Endometrium (tissue), 2 donors: ENCODE measurements at regions not wholly inside any gene's neighbourhood (a gene's known extent, or its start where the extent isn't known, plus 50 kb on each side); places are given as distances from the start of the nearest gene placed in this dataset.
"Not testable (repeated sequence)": the region's sequence is repeated elsewhere in the genome, so short reads cannot be mapped to it uniquely, and the experiment has no call there.

Experiments used
- FAIRE-seq: peaks from 2 replicates; lab custom pipeline; 2012; peaks lifted over from hg19 to GRCh38; lab: Jason Lieb, UNC
- donor health status: control.
- donor health status: control.

DNA sequence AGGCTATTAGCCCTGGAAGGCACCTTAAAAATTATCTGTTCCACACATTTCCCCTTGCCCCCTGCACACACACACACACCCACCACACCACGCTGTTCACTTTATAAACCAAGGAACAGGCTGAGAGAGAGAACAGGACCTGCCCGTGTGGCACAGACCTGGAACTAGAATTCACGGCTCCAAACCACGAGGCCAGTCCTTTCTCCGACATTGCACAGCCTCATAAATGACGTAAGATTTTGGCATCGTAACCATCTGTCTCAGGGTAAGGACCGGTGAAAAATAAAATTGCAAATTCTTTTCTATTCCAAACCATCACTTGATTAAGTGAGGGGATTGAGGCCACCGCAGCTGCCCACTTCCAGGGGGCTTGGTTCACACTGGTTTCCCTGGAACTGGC, 330.3 kb downstream of the BCOR start:
- no peak for FAIRE-seq

DNA sequence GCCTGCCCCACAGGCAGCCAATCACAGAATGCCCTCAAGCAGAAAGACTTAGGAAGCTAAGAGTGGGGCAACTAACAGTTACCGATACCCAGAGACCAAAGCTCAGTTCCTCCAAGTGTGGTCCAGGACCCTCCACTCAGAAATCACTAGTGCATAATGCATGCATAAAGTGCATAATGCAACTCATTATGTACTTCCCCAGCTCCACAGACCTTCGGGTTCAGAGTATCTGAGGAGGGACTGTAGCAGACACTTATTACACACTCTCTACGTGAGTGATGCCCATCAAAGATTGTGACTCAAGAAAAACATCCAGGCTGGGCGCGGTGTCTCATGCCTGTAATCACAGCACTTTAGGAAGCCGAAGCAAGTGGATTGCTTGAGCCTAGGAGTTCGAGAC, 328.0 kb downstream of the BCOR start:
- FAIRE-seq = no peak

DNA sequence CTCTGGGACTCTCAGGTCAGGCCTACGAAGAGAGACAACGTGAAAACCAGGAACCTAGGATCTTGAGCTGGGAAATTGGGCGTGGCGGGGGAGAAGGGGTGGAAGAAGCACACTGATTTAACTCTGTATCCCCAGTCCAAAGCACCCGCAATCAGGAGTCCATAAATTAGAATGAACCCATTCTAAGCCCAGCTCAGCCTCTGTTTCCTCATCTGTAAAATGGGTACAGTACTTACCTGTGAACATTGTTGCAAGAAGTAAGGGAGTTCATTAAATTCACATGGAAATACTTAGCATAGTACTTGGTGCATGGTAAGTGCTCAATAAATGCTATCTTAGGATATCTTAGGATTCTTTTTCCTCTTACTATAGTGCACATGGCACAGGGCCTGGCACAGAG, 326.7 kb downstream of the BCOR start:
- no peak for FAIRE-seq

DNA sequence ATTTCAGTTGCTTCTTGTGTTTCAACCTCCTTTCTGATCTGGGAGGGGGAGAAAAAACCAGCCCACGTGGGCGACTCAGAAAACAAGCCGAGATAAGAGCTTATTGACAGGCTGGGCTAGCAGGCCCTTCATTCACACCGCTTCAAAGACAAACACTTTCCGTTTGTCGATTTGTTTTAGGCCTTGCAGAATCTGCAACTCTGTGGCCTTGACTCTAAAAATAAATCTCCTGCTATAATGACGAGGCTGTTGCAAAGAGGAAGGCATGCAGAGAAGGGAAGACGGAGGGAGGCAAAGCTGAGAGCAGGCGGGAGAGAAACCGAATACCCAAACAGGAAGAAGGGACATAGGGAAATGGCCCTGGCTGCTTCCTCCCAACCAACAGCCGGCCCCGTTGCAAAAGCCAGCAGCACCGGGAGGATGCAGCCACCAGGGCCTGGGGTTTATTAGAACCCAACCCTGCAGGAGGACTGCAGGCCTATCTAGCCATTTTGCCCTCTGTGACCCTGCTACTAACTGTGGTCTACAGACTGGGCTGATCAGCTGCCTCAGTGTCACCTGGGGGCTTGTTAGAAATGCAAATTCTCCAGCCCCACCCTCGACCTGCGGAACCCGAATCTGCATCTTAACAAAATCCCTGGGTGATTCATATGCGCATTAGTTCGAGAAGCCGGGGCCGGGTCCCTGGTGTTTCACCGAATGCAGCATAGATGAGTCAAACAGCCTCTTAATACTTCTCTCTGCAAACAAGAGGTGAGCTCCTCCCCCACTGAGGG, 325.5 kb downstream of the BCOR start:
- FAIRE-seq = no peak

DNA sequence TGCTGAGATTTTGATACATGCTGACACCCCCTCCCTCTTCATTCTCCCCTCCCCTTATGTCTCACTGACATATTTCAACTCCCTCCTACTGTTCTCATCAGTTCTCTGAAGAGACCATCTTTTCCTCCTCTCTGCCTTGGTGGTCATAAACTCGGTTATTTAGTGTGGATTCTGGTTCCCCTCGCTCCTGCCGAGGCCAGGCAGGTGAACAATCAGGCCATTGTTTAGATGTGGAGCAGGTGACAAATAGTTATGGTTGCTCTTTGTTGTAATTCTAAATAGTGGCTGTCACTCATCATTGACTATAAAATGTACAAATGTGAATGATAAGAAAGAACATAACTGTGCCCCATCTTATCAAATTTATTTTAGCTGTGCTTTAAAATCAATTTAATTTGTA, 324.6 kb downstream of the BCOR start:
- FAIRE-seq = no peak

DNA sequence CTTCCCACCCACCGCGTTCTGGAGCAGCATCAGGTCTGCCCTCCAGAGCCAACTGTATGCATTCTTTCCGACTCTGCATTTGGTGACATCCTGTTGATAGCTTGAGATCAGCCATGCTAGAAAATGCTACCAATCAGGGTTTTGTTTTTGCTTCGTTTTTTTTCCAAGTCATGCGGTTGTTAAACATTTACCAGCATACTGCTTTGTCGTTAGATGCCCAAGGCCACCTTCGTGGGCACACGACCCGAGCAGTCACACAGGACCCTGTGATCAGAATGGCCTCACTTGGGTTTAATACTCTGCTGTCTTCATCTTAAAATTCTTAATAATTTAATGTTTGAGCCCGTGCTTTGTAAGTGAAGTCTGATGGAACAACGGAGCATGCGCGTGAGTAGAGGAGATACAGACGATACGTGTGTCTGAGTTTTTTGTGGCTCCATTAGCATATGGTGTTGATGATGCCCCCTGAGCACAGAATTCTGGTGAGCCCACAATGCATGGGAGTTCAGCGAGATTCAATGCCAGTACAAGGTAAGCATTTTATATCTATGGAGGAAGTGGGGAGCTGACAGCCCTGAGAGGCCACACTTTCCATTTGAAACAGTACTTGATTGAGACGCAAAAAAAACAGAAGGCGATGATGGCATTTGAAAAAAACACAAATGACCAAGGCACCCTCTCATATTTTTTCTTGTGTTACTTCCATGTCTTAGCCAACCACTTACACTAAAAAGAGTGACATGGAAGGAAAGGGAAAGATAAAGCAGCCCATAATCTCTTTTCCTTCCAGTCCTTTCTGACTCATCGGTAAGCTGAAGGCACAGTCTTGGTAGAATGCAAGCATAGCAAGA, 323.6 kb downstream of the BCOR start:
- FAIRE-seq = no peak

DNA sequence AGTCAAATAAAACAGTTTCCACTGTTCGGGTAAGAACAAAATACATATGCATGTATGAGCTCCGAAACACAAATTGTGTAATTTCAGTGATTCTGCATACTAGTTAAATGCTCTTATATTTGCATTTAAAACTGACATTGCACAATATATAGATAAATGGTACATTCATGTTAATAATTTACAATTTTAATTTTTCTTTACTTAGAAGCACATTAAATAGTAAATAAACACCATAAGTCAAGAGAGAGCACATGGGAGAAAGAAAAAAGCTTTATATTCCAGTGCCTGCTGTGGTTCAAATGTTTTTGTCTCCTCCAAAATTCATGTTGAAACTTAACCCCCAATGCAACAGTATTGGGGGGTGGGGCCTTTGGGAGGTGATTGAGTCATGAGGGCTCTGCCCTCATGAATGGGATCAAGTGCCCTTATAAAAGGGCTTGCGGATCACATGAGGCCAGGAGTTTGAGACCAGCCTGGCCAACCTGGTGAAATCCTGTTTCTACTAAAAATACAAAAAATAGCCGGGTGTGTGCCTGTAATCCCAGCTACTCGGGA, 322.9 kb downstream of the BCOR start:
- no peak for FAIRE-seq

DNA sequence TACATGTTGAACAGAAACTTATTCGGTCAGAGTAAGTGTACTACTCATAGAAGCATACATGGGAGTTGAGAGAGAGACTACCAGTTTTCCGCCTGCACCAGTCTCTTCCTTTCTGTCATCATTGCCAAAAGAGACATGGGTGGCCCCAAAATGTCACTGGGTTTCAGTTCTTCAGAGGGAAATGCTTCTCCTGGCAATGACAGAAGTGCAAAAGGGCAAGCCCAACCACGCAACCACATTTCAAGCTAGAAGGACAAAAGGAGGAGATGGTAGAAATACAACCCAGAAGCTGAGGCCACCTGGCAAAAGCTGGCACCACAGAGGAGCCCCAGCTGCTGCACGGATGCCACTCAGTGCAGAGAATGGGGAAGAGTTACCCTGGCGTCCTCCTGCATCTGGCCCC, 320.1 kb downstream of the BCOR start:
- FAIRE-seq = no peak

DNA sequence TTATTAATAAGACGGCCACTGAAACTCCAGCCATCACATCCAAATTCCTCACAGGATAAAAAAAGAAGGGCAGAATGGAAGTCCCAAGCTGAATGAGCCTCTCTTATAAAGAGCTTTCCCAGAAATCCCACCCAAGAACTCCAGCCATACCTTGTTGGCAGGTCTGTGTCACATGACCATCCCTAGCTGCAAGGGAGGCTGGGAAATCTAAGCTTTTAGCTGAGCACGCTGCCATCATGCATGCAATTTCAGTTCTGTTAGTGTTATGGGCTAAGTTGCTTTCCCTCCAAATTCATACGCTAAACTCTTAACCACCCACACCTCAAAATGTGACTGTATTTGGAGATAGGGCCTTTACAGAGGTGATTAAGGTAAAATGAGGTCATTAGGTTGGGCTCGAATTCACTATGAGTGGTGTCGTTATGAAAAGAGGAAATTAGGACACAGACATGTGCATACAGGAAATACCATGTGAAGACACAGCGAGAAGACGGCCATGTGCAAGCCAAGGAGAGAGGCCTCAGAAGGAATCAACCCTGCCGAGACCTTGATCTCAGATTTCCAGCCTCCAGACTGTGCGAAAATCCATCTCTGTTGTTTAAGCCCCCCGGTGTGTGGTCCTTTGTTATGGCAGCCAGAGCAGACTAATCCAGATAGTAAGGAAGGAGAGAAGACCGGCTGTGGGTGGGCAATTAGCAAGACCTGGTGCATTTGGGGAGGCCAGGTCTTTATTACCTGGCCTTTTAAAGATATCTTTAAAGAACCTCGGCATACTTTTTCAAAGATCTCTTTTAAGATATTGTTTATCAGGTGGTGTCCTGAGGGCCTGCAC, 317.6 kb downstream of the BCOR start:
- FAIRE-seq = no peak

DNA sequence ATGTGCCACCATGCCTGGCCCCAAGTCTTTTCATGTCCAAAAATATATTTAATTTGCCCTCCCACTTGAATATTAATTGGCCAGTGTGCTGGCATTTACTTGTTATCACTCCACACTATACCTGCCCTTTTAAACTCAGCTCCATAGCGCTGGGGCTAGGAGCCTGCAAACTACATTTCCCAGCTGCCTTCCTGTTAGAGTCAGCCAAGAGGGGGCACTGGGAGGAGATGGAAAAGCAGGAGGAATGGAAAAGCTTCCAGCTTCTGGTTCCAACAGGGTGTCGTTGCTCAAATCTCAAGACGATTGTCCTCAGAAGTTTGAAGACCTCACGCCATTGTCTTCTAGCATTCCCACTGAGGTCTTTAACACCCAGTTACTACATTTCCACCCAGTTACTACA, 315.5 kb downstream of the BCOR start:
- FAIRE-seq = no peak

DNA sequence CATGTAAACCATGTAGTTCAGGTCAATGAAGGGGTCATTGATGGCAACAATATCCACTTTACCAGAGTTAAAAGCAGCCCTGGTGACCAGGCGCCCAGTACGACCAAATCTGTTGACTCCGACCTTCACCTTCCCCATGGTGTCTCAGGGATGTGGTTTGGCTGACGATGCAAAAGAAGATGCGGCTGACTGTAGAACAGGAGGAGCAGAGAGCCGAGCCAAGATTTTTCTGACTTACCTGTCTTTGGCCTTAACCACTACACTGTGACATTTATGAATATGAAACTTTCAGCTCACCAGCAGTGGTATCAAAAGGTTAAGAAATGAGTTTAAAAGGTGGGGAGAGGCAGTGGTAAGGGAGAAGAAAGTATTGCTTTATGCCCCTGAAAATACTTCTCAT, 309.8 kb downstream of the BCOR start:
- FAIRE-seq = no peak

DNA sequence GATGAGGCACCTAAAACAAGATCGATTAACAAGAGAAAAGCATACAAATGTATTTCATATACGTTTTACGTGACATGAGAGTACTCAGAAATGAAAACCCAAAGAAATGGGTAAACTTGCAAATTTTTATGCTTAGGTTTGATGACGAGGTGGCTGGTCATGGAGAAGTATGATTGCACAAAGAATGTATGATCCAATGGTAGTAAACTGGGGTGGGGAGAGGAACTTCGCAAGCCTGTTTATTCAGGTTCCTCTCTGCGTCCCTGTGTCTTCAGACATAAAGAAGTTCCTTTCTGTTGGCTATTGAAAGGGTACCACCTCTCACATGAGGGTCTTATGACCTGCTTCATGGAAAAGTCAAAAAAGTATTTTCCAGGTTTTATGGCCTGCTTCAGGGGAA, 309.2 kb downstream of the BCOR start:
- no peak for FAIRE-seq

DNA sequence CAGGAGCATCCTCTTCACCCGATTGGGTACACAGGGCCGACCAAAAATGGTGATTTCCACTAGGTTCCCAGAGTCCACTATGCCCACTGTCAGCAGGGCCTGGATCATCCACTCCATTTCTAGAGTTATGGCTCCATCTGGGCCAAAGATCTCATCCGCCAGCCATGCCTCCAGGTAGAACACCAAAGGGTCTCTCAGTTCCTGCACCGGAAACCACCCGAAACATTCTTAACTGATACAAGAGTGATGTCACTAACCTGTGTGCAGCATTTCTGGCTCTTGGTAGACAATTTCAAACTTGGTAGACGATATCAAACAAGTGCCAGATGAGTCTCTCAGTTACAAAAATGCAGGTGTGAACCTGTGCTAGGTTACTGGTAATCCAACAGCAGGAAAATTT, 306.1 kb downstream of the BCOR start:
- FAIRE-seq = no peak

DNA sequence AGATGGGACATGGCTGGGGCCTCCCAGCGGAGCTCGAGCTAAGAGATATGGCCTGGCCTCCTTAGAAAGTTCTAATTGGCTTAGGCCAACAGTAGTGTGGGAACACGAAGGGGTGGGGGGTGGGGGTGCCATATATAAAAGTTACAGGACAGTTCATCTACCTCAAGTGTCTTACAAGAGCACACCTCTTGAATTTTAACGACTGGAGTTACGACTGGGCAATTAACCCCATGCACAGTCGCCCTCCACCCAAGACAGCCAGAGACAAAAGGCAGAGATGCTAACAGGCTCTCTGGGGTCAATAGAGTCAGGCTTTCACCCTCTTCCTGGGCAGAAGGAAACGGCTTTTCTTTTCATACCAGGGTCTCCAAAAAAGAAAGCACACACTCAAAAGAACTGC, 302.2 kb downstream of the BCOR start:
- FAIRE-seq = no peak

DNA sequence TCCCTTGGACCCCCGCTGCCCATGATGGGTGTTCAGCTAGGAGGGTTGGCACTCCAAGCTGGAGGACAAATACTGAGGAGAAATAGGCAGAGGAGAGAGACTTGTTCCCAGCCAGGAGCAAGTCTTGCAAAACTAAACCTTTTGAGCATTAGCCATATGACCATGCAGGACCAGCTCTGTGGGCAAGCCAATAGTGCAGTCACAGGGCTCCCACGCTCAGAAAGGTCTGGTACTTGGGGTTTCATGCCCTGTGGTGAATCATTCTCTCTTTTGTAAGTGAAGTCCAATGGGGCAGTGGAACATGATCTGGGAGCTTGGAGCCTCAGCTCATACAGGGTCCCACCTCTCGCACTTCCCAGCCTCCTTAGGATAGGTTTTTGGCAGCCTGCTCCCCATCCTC, 300.9 kb downstream of the BCOR start:
- FAIRE-seq = no peak

DNA sequence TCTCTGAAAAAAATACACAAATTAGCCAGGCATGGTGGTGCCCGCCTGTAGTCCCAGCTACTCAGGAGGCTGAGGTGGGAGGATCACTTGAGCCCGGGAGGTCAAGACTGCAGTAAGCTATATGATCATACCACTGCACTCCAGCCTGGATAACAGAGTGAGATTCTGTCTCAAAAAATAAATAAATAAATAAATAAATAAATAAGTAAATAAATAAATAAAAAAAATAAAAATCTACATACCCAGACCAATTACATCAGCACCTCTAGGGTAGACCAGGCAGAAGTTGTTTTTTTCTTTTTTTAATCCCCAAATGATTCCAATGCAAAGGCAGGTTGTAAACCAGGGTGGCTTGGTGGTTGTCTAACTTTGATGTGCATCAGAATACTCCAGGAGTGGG, 299.3 kb downstream of the BCOR start:
- FAIRE-seq = not testable (repeated sequence)

DNA sequence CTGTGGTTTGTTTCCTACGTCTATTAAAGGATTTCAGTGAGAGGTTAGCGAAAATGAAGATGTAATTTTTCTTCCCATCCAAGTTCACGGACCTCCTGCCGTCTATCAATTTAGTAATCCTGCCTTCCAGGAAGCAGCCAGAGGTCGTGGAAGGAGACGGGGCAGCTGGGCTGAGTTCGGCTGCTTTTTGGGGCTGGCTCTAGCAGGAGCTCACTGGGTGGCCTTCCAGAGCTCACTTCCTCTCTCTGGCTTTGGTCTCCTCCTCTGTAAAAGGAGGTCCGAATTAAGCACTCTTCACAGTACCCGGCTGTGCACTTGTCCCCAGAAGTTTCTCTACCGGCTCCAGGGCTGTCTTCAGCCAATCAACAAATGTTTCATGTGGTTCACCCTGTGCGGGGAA, 295.4 kb downstream of the BCOR start:
- no peak for FAIRE-seq

DNA sequence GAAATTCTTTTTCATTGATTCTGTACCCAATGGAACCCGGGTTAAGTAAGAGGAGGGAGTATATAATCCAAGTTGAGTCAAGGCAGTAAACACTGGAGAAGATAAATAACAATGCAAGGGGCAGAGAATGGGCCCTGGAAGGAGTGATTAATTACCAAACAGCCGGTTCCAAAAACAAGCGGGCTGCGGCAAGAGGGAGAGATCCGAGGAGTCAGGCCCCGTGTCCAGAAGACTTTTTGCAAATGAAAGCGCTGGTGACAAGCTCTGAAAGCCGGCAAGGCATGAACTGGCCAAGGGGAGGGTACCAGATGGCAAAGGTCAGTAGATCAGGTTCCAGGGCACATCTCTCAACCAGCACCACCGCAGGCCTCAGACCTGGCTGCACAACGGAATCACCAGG, 294.9 kb downstream of the BCOR start:
- FAIRE-seq = no peak

DNA sequence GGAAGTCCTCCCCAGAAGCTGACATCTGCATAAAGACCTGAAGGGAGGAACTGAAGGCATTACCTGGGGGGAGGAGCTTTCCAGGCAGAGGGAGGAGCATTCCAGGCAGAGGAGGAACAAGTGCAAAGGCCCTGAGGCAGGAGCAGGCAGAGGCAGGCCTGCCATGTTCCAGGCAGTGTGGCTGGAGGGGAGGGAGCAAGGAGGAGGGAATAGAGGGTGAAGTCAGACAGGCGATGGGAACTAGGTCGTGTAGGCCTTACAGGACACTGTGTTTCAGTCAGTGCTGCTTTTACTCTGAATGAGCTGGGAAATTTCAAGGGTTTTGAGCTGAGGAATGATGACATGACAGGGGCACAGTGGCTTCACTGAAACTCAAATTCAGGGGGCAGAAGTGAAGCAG, 292.7 kb downstream of the BCOR start:
- no peak for FAIRE-seq

DNA sequence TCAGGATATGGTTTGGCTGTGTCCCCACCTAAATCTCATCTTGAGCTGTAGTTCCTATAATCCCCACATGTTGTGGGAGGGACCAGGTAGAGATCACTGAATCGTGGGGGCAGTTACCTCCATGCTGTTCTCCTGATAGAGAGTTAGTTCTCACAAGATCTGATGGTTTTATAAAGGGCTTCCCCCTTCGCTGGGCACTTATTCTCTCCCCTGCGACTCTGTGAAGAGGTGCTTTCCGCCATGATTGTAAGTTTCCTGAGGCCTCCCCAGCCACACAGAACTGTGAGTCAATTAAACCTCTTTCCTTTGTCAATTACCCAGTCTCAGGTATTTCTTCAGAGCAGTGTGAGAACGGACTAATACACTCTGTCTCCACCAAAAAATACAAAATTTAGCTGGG, 291.9 kb downstream of the BCOR start:
- no peak for FAIRE-seq

DNA sequence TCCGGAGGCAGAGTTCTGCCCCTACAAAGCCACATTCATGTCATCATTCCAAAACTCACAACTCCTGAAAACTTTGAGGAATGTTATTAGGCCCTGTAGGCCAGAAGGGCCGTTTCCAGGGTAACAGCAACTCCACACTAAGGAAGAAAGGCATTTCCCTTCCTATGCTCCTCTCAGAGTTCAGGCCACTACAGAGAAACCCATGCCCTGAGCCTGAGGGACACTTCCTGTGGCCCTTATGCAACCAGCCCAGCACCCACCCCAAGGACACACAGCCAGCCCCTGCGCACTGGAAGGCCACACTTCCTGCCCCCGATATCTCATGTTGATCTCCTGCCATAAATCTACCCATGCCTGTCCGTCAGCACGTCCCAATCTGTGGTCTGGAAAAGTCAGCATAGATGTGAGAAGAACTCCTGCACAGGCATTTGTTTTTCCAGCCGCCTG, 289.3 kb downstream of the BCOR start:
- FAIRE-seq = no peak

DNA sequence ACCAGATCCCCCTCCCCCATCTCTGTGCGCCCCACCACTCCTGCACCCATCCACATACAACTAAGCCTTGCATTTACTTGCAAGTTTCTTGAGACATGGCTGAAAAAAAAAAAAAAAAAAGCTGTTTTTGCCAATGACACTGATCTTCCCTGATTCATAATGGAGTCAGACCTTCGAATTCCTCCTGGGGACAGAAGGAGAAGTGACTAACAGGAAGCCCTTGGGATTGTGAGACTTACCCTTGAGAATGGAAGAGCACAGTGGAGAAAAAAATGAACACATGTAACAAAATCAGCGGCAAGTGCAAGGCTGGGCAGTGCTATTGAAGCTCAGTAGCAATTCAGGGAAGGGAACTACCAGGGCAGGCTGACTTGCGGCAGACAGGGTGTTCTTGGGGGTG, 288.4 kb downstream of the BCOR start:
- no peak for FAIRE-seq
